Ascending aorta (tissue), 2 donors: ENCODE measurements at regions not wholly inside any gene's neighbourhood (a gene's known extent, or its start where the extent isn't known, plus 50 kb on each side); places are given as distances from the start of the nearest gene placed in this dataset.

ENCODE experiments used
- DNase-seq, 2 donors: peaks; one replicate each; pipeline ENCODE4 v3.0.0-alpha.2; 2019; ENCODE audit warnings: low spot score in 2 of 2
- H3K27ac ChIP-seq, 2 donors: fragments of 200-600 bp; sonication (generic); one replicate each; pipeline ENCODE4 v1.5.1; 2016 to 2017; ENCODE audit warnings: mild to moderate bottlenecking in 1 of 2
- H3K27me3 ChIP-seq: fragments of 200-600 bp; sonication (generic); one replicate; pipeline ENCODE4 v1.5.1; 2017
- H3K36me3 ChIP-seq, 2 donors: fragments of 200-600 bp; sonication (generic); one replicate each; pipeline ENCODE4 v1.5.1; 2016
- H3K4me1 ChIP-seq, 2 donors: fragments of 200-600 bp; sonication (generic); one replicate each; pipeline ENCODE4 v1.5.1; 2016 to 2017; ENCODE audit warnings: mild to moderate bottlenecking in 1 of 2
- H3K4me3 ChIP-seq, 2 donors: fragments of 200-600 bp; sonication (generic); one replicate each; pipeline ENCODE4 v1.5.1; 2016 to 2017; ENCODE audit warnings: mild to moderate bottlenecking in 1 of 2
- H3K9me3 ChIP-seq, 2 donors: fragments of 200-600 bp; sonication (generic); one replicate each; pipeline ENCODE4 v1.5.1; 2016
- CTCF ChIP-seq, 3 experiments: fragments of 200-600 bp in 2 of 3; fragments of 450-650 bp in 1 of 3; sonication (generic) in 2 of 3; IDR thresholded peaks; one replicate each; pipeline ENCODE4 v1.5.1; 2016 to 2019; ENCODE audit warnings: antibody characterized with exemption in 3 of 3, mild to moderate bottlenecking in 1 of 3, moderate library complexity in 1 of 3
- intact Hi-C: fragments of 100-400 bp; cut with DNase I; formaldehyde crosslinking; loops from one replicate; pipeline ENCODE4 v1.15.1; 2023

- Histone ChIP-seq H3K27ac (no peak overlapping the region), H3K9me3 (no peaks in the 10 kb centered on the region), H3K4me1 (no peaks in the 10 kb centered on the region), H3K36me3 (no peaks in the 10 kb centered on the region), H3K4me3 (no peak overlapping the region), H3K27me3 (no peaks in the 10 kb centered on the region)
- no peak for DNase-seq
- TF ChIP-seq CTCF (IDR thresholded peaks at IDR 0.05): no peak
- intact Hi-C loops: no loop called here
Measured at GRCh38 chr5:68464424-68464823, 248.9 kb downstream of the PIK3R1 start.

DNA sequence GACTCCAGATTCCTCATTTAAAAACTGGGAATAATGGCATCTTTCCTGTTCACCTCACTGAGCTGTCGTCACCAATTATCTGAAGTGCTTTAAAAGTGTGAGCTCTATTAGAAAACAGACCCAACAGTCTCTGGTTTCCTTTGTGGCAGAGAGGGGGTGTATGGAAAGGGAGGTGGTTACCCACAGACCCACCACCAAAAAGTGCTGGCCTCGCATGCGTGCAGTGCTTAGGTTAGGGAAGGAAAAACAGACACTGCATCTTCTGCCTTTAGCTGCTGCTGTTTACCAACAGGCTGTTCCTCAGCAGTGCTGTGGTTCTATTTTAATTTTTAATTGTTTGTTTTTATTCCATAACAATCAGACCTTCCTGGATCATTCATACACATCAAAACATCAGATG, 249.6 kb downstream of the PIK3R1 start:
- intact Hi-C loops: no loop called here

GRCh38 chr5:68465934-68466551, 250.5 kb downstream of the PIK3R1 start:
- intact Hi-C loops: no loop called here
- Histone ChIP-seq H3K36me3 (no peaks in the 10 kb centered on the region), H3K4me3 (no peak overlapping the region), H3K9me3 (no peaks in the 10 kb centered on the region), H3K27me3 (no peaks in the 10 kb centered on the region), H3K27ac (no peak overlapping the region), H3K4me1 (no peaks in the 10 kb centered on the region)
- no peak for DNase-seq
- no peak for TF ChIP-seq CTCF (IDR thresholded peaks at IDR 0.05)

More for the DNA sequence above, 249.6 kb downstream of the PIK3R1 start:
- Histone ChIP-seq H3K36me3 (no peaks in the 10 kb centered on the region), H3K27me3 (no peaks in the 10 kb centered on the region), H3K4me1 (no peaks in the 10 kb centered on the region), H3K9me3 (no peaks in the 10 kb centered on the region), H3K4me3 (no peak overlapping the region), H3K27ac (no peak overlapping the region)
- no peak for TF ChIP-seq CTCF (IDR thresholded peaks at IDR 0.05)
- no peak for DNase-seq

- H3K36me3 ChIP-seq: no peaks in the 10 kb centered on the region
- intact Hi-C loops: no loop called here
- no peaks in the 10 kb centered on the region for H3K27me3 ChIP-seq
- H3K9me3 ChIP-seq: no peaks in the 10 kb centered on the region
- H3K27ac ChIP-seq: no peak overlapping the region
- no peak overlapping the region for H3K4me3 ChIP-seq
- no peak for DNase-seq
- no peak for TF ChIP-seq CTCF (IDR thresholded peaks at IDR 0.05)
- H3K4me1 ChIP-seq: no peaks in the 10 kb centered on the region
Measured at GRCh38 chr5:68467208-68467607, 251.7 kb downstream of the PIK3R1 start.

DNA sequence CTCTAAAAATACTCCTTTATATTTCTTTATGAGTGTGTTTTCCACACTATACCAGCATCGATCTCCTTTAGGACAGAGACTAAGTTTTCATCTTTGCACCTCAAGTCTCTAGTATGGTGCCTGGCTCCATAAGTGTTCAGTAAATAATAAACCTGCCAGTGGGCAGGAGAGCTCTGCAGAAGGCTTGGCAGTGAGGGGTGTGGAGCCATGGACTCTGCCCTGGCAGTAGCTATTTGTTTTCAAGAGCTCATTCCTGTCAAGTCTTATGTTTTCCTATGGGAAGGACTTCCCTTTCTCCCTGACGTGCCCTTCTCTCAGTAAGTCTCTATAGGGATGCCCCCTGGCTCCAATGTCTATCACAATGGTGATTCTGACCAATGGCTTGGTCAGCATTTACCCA, 252.2 kb downstream of the PIK3R1 start:
- intact Hi-C loops: no loop called here

More for the DNA sequence above, 252.2 kb downstream of the PIK3R1 start:
- H3K27me3 ChIP-seq: no peaks in the 10 kb centered on the region
- no peak overlapping the region for H3K4me3 ChIP-seq
- H3K27ac ChIP-seq: no peak overlapping the region
- H3K9me3 ChIP-seq: no peaks in the 10 kb centered on the region
- no peaks in the 10 kb centered on the region for H3K36me3 ChIP-seq
- no peak for DNase-seq
- TF ChIP-seq CTCF (IDR thresholded peaks at IDR 0.05): no peak
- H3K4me1 ChIP-seq: no peaks in the 10 kb centered on the region
